ENCODE measurements at regions not wholly inside any gene's neighbourhood (a gene's known extent, or its start where the extent isn't known, plus 50 kb on each side); places are given as distances from the start of the nearest gene placed in this dataset.

DNA sequence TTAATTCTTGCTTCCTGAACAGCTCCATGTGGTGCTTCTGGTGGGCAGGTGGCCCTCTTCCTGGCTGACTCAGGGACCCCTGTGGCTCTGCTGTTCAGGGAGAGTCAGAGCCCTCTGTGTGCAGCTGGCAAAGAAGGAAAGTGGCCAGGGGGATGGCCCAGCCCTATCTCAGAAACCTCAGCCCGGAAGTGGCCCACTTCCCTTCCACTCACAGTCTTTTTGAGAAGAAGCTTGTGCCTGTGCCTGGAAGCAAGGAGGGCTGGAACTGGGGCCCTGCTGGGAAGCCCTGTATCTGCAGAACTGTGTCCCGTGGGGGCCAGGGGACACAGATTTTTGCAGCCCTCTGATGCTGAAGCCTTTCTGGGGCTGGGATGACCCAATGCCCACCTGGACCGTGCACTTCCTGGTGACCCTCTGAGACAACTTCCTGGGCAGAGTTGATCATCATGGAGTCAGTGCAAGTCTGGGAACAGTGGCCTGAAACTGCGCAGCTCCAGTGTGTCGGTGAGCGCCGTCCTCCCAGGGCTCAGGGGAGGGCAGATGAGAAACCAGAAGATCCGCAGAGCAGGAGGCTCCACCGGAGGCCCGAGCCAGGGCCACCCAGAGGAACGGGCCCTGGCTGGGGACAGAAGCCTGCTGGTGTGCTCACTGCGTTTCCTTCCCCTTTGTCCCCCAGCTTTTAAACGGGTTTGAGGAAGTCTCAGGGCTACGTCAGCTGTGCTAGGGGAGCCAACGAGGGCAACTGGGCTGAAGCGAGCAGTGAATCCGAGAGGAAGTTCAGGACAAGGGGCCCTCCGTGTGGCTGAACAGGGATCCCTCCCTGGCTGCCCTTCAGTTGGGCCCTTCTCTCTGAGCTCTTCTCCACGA is 217.4 kb upstream of the RTL1 start:
- TF ChIP-seq EZH2 (IDR thresholded peaks at IDR 0.05; ENCODE audit: insufficient read depth, poor library complexity, severe bottlenecking) (no peak), EZH2phosphoT487 (IDR thresholded peaks at IDR 0.05; ENCODE audit: insufficient read depth, low read depth) (no peak)
